ENCODE measurements at regions not wholly inside any gene's neighbourhood (a gene's known extent, or its start where the extent isn't known, plus 50 kb on each side); places are given as distances from the start of the nearest gene placed in this dataset.

DNA sequence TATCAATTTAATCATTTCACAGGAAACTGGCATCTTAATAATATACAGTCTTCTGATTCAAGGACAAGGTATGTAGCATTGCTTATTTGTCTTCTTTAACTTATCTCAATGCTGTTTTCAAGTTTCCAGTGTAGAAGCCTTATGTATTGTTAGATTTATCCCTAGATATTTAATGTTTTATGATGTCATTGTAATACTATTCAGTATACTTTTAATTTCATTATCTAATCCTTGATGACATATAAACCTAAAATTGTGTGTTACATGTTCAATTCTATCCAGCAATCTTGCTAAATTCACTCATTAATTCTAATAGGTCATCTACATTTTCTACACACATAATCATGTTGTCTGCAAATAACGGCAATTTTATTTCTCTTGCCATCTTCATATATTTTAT is 126.3 kb upstream of the SEC61G start:
- no peak overlapping the region for H2AFZ ChIP-seq (ENCODE audit: low read length)
- no peaks in the 10 kb centered on the region for H3K9me3 ChIP-seq (ENCODE audit: low read length)
- H3K4me1 ChIP-seq (ENCODE audit: insufficient read depth, low read length, severe bottlenecking): no peaks in the 10 kb centered on the region
- H3F3A ChIP-seq (ENCODE audit: insufficient read depth, low read length): no peaks in the 10 kb centered on the region
- H3K9me2 ChIP-seq (ENCODE audit: low read depth, low read length): 0 out of 2 replicates have a peak, but pooled peaks cover 3% of the 10 kb centered on the region
- H3K36me3 ChIP-seq (ENCODE audit: insufficient read depth, low read length): no peaks in the 10 kb centered on the region
- H3K4me2 ChIP-seq (ENCODE audit: low read length): no peak overlapping the region
- no peak overlapping the region for H3K4me3 ChIP-seq (ENCODE audit: low read depth, low read length, poor library complexity, severe bottlenecking)
- no peak for TF ChIP-seq EZH2 (IDR thresholded peaks at IDR 0.05; ENCODE audit: borderline replicate concordance, low read length)
- TF ChIP-seq, protein P1, sequence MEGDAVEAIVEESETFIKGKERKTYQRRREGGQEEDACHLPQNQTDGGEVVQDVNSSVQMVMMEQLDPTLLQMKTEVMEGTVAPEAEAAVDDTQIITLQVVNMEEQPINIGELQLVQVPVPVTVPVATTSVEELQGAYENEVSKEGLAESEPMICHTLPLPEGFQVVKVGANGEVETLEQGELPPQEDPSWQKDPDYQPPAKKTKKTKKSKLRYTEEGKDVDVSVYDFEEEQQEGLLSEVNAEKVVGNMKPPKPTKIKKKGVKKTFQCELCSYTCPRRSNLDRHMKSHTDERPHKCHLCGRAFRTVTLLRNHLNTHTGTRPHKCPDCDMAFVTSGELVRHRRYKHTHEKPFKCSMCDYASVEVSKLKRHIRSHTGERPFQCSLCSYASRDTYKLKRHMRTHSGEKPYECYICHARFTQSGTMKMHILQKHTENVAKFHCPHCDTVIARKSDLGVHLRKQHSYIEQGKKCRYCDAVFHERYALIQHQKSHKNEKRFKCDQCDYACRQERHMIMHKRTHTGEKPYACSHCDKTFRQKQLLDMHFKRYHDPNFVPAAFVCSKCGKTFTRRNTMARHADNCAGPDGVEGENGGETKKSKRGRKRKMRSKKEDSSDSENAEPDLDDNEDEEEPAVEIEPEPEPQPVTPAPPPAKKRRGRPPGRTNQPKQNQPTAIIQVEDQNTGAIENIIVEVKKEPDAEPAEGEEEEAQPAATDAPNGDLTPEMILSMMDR (IDR thresholded peaks at IDR 0.05; ENCODE audit: low read length): no peak
- no peak overlapping the region for H3K27ac ChIP-seq (ENCODE audit: low read depth, low read length, poor library complexity, severe bottlenecking)
- no peaks in the 10 kb centered on the region for H4K20me1 ChIP-seq (ENCODE audit: insufficient read depth, low read length)
- no peak overlapping the region for H3K9ac ChIP-seq (ENCODE audit: low read length)
- no peaks in the 10 kb centered on the region for H3K79me2 ChIP-seq (ENCODE audit: insufficient read depth, low read length)
- peaks cover 3% of the 10 kb centered on the region; the same call in 1 of the 2 replicates for H3K27me3 ChIP-seq (ENCODE audit: insufficient read depth, low read length)

DNA sequence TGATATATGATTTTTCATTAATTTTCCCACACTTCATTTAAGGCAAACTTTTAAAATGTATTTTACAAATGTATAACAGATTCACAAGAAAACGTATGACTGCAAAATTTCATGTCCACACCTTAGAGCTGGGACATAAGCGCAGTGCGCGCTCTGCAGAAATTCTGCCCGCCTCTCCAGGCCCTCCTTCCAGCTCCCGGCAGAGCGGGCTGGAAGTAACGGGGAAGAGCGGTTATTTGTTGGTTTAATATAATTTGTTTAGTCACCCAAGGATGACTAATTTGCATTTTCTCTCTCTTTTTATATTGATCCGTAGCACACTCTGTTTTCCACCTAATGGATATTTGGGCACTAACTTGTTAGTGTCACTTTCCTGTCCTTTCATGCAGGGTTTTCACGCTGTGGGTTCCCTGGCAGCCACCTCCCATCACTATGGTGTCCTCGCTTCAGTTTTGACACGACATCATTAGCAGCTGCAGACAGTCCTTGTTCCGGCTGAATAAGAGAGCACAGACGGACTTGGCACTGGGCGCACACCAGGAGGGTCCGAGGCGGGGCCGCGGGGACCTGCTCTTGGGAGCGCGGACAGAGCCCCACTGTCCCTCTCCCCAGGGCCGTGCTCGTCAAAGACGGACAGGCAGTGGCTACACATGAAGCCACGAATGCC is 129.2 kb upstream of the SEC61G start:
- Histone ChIP-seq H3K36me3 (ENCODE audit: insufficient read depth, low read length) (no peaks in the 10 kb centered on the region), H4K20me1 (ENCODE audit: insufficient read depth, low read length) (no peaks in the 10 kb centered on the region), H2AFZ (ENCODE audit: low read length) (no peak overlapping the region), H3K4me3 (ENCODE audit: low read depth, low read length, poor library complexity, severe bottlenecking) (no peak overlapping the region), H3K27ac (ENCODE audit: low read depth, low read length, poor library complexity, severe bottlenecking) (no peak overlapping the region), H3F3A (ENCODE audit: insufficient read depth, low read length) (no peaks in the 10 kb centered on the region), H3K27me3 (ENCODE audit: insufficient read depth, low read length) (peaks cover 3% of the 10 kb centered on the region; the same call in 1 of the 2 replicates), H3K9me3 (ENCODE audit: low read length) (no peaks in the 10 kb centered on the region), H3K79me2 (ENCODE audit: insufficient read depth, low read length) (no peaks in the 10 kb centered on the region), H3K4me2 (ENCODE audit: low read length) (no peak overlapping the region), H3K4me1 (ENCODE audit: insufficient read depth, low read length, severe bottlenecking) (no peaks in the 10 kb centered on the region), H3K9me2 (ENCODE audit: low read depth, low read length) (0 out of 2 replicates have a peak, but pooled peaks cover 3% of the 10 kb centered on the region), H3K9ac (ENCODE audit: low read length) (no peak overlapping the region)
- no peak for TF ChIP-seq EZH2 (IDR thresholded peaks at IDR 0.05; ENCODE audit: borderline replicate concordance, low read length)
- TF ChIP-seq, protein P1 (IDR thresholded peaks at IDR 0.05; ENCODE audit: low read length): no peak

DNA sequence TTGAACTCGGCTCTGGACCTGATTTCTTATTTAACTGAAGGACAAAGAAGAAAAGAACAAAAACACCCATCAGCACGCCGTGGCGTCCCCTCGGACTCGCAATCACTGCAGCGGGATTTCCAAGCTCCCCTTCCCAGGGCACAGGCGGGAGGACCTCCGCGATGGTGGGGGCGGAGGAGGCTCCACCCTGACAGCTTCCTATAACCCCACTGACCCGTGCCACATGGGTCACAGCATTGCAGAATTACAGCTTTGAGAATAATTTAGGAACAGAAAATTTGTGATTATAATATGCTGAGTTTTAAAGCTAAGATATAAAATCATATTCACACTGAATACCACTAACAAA is 129.7 kb upstream of the SEC61G start:
- no peaks in the 10 kb centered on the region for H3K9me3 ChIP-seq (ENCODE audit: low read length)
- H4K20me1 ChIP-seq (ENCODE audit: insufficient read depth, low read length): no peaks in the 10 kb centered on the region
- H3K4me2 ChIP-seq (ENCODE audit: low read length): no peak overlapping the region
- peaks cover 3% of the 10 kb centered on the region; the same call in 1 of the 2 replicates for H3K27me3 ChIP-seq (ENCODE audit: insufficient read depth, low read length)
- H3F3A ChIP-seq (ENCODE audit: insufficient read depth, low read length): no peaks in the 10 kb centered on the region
- no peak overlapping the region for H2AFZ ChIP-seq (ENCODE audit: low read length)
- 0 out of 2 replicates have a peak, but pooled peaks cover 3% of the 10 kb centered on the region for H3K9me2 ChIP-seq (ENCODE audit: low read depth, low read length)
- no peak overlapping the region for H3K9ac ChIP-seq (ENCODE audit: low read length)
- H3K4me1 ChIP-seq (ENCODE audit: insufficient read depth, low read length, severe bottlenecking): no peaks in the 10 kb centered on the region
- no peak overlapping the region for H3K27ac ChIP-seq (ENCODE audit: low read depth, low read length, poor library complexity, severe bottlenecking)
- TF ChIP-seq, protein P1 (IDR thresholded peaks at IDR 0.05; ENCODE audit: low read length): no peak
- no peak for TF ChIP-seq EZH2 (IDR thresholded peaks at IDR 0.05; ENCODE audit: borderline replicate concordance, low read length)
- H3K4me3 ChIP-seq (ENCODE audit: low read depth, low read length, poor library complexity, severe bottlenecking): no peak overlapping the region
- no peaks in the 10 kb centered on the region for H3K36me3 ChIP-seq (ENCODE audit: insufficient read depth, low read length)
- H3K79me2 ChIP-seq (ENCODE audit: insufficient read depth, low read length): no peaks in the 10 kb centered on the region

All from OCI-LY1 (cell line).